ENCODE measurements at regions not wholly inside any gene's neighbourhood (a gene's known extent, or its start where the extent isn't known, plus 50 kb on each side); places are given as distances from the start of the nearest gene placed in this dataset.

DNA sequence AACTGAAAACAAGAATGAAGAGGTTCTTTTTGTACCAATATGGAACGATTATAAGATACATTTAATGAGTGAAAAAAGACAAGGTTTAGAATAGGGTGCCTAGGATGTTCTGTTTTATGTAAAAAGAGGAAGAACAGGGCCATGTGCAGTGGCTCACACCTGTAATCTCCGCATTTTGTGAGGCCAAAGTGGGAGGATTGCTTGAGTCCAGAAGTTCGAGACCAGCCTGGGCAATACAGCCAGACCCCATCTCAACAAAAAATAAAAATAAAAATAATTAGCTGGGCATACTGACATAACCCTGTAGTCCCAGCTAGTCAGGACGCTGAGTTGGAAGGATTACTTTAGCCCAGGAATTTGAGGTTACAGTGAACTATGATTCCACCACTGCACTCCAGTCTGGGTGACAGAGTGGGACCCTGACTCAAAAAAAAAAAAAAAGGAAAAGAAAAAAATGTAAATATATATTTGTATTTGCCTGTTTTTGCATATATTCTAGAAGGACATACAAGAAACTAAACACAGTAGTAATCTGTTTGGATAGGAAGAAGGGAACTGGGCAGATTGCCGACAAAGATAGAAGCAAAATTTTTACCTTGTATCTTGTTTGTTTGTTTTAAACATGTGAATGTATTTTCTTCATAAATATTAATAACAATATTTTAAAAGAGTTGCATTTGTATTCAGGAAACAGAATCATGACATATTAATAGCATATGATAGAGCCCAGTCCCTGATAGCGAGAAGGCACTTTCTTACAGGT, 174.3 kb downstream of the SOX2 start:
- Histone ChIP-seq H3K4me1 (ENCODE audit: insufficient read depth, low read length, poor library complexity, severe bottlenecking) (no peaks in the 10 kb centered on the region), H3K9me3 (ENCODE audit: low read length) (no peaks in the 10 kb centered on the region), H3K27ac (ENCODE audit: low read depth, low read length, poor library complexity, severe bottlenecking) (no peak overlapping the region), H3K36me3 (ENCODE audit: insufficient read depth, low read length) (no peaks in the 10 kb centered on the region), H2AFZ (ENCODE audit: low read length) (no peak overlapping the region), H3K79me2 (ENCODE audit: insufficient read depth, low read depth, low read length) (no peaks in the 10 kb centered on the region), H3K4me2 (ENCODE audit: low read length) (no peak overlapping the region), H4K20me1 (ENCODE audit: insufficient read depth, low read length) (no peaks in the 10 kb centered on the region), H3K4me3 (ENCODE audit: low read depth, low read length, poor library complexity, severe bottlenecking) (no peak overlapping the region), H3K9me2 (ENCODE audit: insufficient read depth, low read length) (no peaks in the 10 kb centered on the region)
- intact Hi-C loops (cut with micrococcal nuclease; ENCODE audit: unreplicated experiment) = no loop called here
- DNase-seq (ENCODE audit: low spot score) = no peak
- TF ChIP-seq, protein P1, sequence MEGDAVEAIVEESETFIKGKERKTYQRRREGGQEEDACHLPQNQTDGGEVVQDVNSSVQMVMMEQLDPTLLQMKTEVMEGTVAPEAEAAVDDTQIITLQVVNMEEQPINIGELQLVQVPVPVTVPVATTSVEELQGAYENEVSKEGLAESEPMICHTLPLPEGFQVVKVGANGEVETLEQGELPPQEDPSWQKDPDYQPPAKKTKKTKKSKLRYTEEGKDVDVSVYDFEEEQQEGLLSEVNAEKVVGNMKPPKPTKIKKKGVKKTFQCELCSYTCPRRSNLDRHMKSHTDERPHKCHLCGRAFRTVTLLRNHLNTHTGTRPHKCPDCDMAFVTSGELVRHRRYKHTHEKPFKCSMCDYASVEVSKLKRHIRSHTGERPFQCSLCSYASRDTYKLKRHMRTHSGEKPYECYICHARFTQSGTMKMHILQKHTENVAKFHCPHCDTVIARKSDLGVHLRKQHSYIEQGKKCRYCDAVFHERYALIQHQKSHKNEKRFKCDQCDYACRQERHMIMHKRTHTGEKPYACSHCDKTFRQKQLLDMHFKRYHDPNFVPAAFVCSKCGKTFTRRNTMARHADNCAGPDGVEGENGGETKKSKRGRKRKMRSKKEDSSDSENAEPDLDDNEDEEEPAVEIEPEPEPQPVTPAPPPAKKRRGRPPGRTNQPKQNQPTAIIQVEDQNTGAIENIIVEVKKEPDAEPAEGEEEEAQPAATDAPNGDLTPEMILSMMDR (conservative IDR thresholded peaks at IDR 0.05; ENCODE audit: low read length) = no peak
- TF ChIP-seq EZH2phosphoT487 (IDR thresholded peaks at IDR 0.05; ENCODE audit: borderline replicate concordance, low read depth, low read length) = no peak
- ChIA-PET POLR2A (interaction anchor here (0.6 to 0.7 kb wide), 3 partner anchors 30 to 1964 kb away, joined by 3 to 5 read pairs (median 4); no protein-coding TSS in a partner anchor), CTCF (ENCODE audit: unreplicated experiment) (no interaction called here)
- no TSS peak for BruUV-seq (replicated peaks)

GRCh38 chr3:181886676-181887075, 175.0 kb downstream of the SOX2 start:
- intact Hi-C loops (cut with micrococcal nuclease; ENCODE audit: unreplicated experiment) = no loop called here
- Histone ChIP-seq H3K9me3 (ENCODE audit: low read length) (no peaks in the 10 kb centered on the region), H3K9me2 (ENCODE audit: insufficient read depth, low read length) (no peaks in the 10 kb centered on the region), H3K36me3 (ENCODE audit: insufficient read depth, low read length) (no peaks in the 10 kb centered on the region), H3K79me2 (ENCODE audit: insufficient read depth, low read depth, low read length) (no peaks in the 10 kb centered on the region), H3K4me2 (ENCODE audit: low read length) (no peak overlapping the region), H2AFZ (ENCODE audit: low read length) (no peak overlapping the region), H3K4me3 (ENCODE audit: low read depth, low read length, poor library complexity, severe bottlenecking) (no peak overlapping the region), H3K4me1 (ENCODE audit: insufficient read depth, low read length, poor library complexity, severe bottlenecking) (no peaks in the 10 kb centered on the region), H4K20me1 (ENCODE audit: insufficient read depth, low read length) (no peaks in the 10 kb centered on the region), H3K27ac (ENCODE audit: low read depth, low read length, poor library complexity, severe bottlenecking) (no peak overlapping the region)
- POLR2A ChIA-PET = interaction anchor here (0.6 kb wide), 1 partner anchor 517 kb away, joined by 4 read pairs; no protein-coding TSS in a partner anchor
- BruUV-seq (replicated peaks) = no TSS peak
- DNase-seq (ENCODE audit: low spot score) = no peak
- CTCF ChIA-PET (ENCODE audit: unreplicated experiment) = no interaction called here
- no peak for TF ChIP-seq EZH2phosphoT487 (IDR thresholded peaks at IDR 0.05; ENCODE audit: borderline replicate concordance, low read depth, low read length)
- TF ChIP-seq, protein P1 (conservative IDR thresholded peaks at IDR 0.05; ENCODE audit: low read length) = no peak

GRCh38 chr3:181887685-181888084, 176.0 kb downstream of the SOX2 start:
- H3K4me3 ChIP-seq (ENCODE audit: low read depth, low read length, poor library complexity, severe bottlenecking) = no peak overlapping the region
- no peaks in the 10 kb centered on the region for H3K9me2 ChIP-seq (ENCODE audit: insufficient read depth, low read length)
- no peaks in the 10 kb centered on the region for H3K4me1 ChIP-seq (ENCODE audit: insufficient read depth, low read length, poor library complexity, severe bottlenecking)
- H4K20me1 ChIP-seq (ENCODE audit: insufficient read depth, low read length) = no peaks in the 10 kb centered on the region
- no peak for DNase-seq (ENCODE audit: low spot score)
- TF ChIP-seq, protein P1 (conservative IDR thresholded peaks at IDR 0.05; ENCODE audit: low read length) = no peak
- no peak for TF ChIP-seq EZH2phosphoT487 (IDR thresholded peaks at IDR 0.05; ENCODE audit: borderline replicate concordance, low read depth, low read length)
- no peak overlapping the region for H3K27ac ChIP-seq (ENCODE audit: low read depth, low read length, poor library complexity, severe bottlenecking)
- intact Hi-C loops (cut with micrococcal nuclease; ENCODE audit: unreplicated experiment) = no loop called here
- POLR2A ChIA-PET = interaction anchor here (0.6 to 1.3 kb wide), 3 partner anchors 8 to 496 kb away, joined by 3 to 6 read pairs (median 3); no protein-coding TSS in a partner anchor
- H3K36me3 ChIP-seq (ENCODE audit: insufficient read depth, low read length) = no peaks in the 10 kb centered on the region
- CTCF ChIA-PET (ENCODE audit: unreplicated experiment) = no interaction called here
- H3K4me2 ChIP-seq (ENCODE audit: low read length) = no peak overlapping the region
- no peaks in the 10 kb centered on the region for H3K9me3 ChIP-seq (ENCODE audit: low read length)
- H2AFZ ChIP-seq (ENCODE audit: low read length) = no peak overlapping the region; the same call in 1 of the 2 replicates
- H3K79me2 ChIP-seq (ENCODE audit: insufficient read depth, low read depth, low read length) = no peaks in the 10 kb centered on the region
- no TSS peak for BruUV-seq (replicated peaks)
